MM.1S (cell line): ENCODE measurements at regions not wholly inside any gene's neighbourhood (a gene's known extent, or its start where the extent isn't known, plus 50 kb on each side); places are given as distances from the start of the nearest gene placed in this dataset.

Experiments used
- DNase-seq: peaks from one replicate; pipeline ENCODE4 v3.0.0-alpha.2; 2015
- H2AFZ ChIP-seq: fragments of 300-600 bp; sonication (generic); 2 replicates; pipeline ENCODE4 v1.6.0; 2016; ENCODE audit warnings: antibody characterized with exemption, low read length
- H3F3A ChIP-seq: fragments of 300-600 bp; sonication (generic); 2 replicates; pipeline ENCODE4 v1.6.1; 2016; ENCODE audit warnings: mild to moderate bottlenecking, antibody characterized with exemption, low read length, moderate library complexity, mixed read lengths; ENCODE audit not compliant: insufficient read depth
- H3K27ac ChIP-seq: fragments of 300-600 bp; sonication (generic); 2 replicates; pipeline ENCODE4 v1.5.1; 2016; ENCODE audit warnings: mild to moderate bottlenecking, low read length
- H3K27me3 ChIP-seq: fragments of 300-600 bp; sonication (generic); replicated peaks from 2 replicates; pipeline ENCODE4 v1.6.0; 2016; ENCODE audit warnings: low read length; ENCODE audit not compliant: insufficient read depth
- H3K36me3 ChIP-seq: fragments of 300-600 bp; sonication (generic); replicated peaks from 2 replicates; pipeline ENCODE4 v1.6.1; 2016; ENCODE audit warnings: mild to moderate bottlenecking, low read length, mixed read lengths; ENCODE audit not compliant: insufficient read depth
- H3K4me1 ChIP-seq: fragments of 300-600 bp; sonication (generic); 2 replicates; pipeline ENCODE4 v1.6.1; 2016; ENCODE audit warnings: low read length, mixed read lengths
- H3K4me2 ChIP-seq: fragments of 300-600 bp; sonication (generic); 2 replicates; pipeline ENCODE4 v1.6.0; 2016; ENCODE audit warnings: low read depth, low read length
- H3K4me3 ChIP-seq: fragments of 300-600 bp; sonication (generic); 2 replicates; pipeline ENCODE4 v1.5.1; 2016; ENCODE audit warnings: low read length, mixed read lengths
- H3K79me2 ChIP-seq: fragments of 300-600 bp; sonication (generic); 2 replicates; pipeline ENCODE4 v1.6.1; 2016; ENCODE audit warnings: mixed run types, low read length, mixed read lengths
- H3K9ac ChIP-seq: fragments of 300-600 bp; sonication (generic); 2 replicates; pipeline ENCODE4 v1.6.1; 2016; ENCODE audit warnings: low read length, mixed read lengths
- H3K9me2 ChIP-seq: fragments of 300-600 bp; sonication (generic); replicated peaks from 2 replicates; pipeline ENCODE4 v1.6.1; 2016; ENCODE audit warnings: mild to moderate bottlenecking, low read length, mixed read lengths; ENCODE audit not compliant: insufficient read depth
- H3K9me3 ChIP-seq: fragments of 300-600 bp; sonication (generic); replicated peaks from 2 replicates; pipeline ENCODE4 v1.6.1; 2016; ENCODE audit warnings: mild to moderate bottlenecking, low read length, mixed read lengths; ENCODE audit not compliant: insufficient read depth
- H4K20me1 ChIP-seq: fragments of 300-600 bp; sonication (generic); 2 replicates; pipeline ENCODE4 v1.6.1; 2016; ENCODE audit warnings: mild to moderate bottlenecking, low read length, moderate library complexity, mixed read lengths; ENCODE audit not compliant: insufficient read depth
- CTCF ChIP-seq: fragments of 300-600 bp; sonication (generic); IDR thresholded peaks from 2 replicates; pipeline ENCODE4 v1.5.1; 2016; ENCODE audit warnings: antibody characterized with exemption, low read length, mixed read lengths
- EZH2 ChIP-seq: fragments of 300-600 bp; sonication (generic); optimal IDR thresholded peaks from 2 replicates; pipeline ENCODE3; 2017; ENCODE audit warnings: low read depth, mild to moderate bottlenecking, antibody characterized with exemption, low read length, mixed read lengths
- EZH2phosphoT487 ChIP-seq: fragments of 300-600 bp; sonication (generic); IDR thresholded peaks from 2 replicates; pipeline ENCODE4 v1.6.1; 2018; ENCODE audit warnings: antibody characterized with exemption, low read length

GRCh38 chr2:566379-567313, 110.6 kb downstream of the TMEM18 start:
- no peak overlapping the region for H3K9ac ChIP-seq
- no peak for TF ChIP-seq CTCF
- TF ChIP-seq EZH2phosphoT487: no peak
- no peak for TF ChIP-seq EZH2
- H3K4me2 ChIP-seq: no peak overlapping the region

GRCh38 chr2:564471-565181, 112.6 kb downstream of the TMEM18 start:
- Histone ChIP-seq H3K9me3 (no peaks in the 10 kb centered on the region), H3K4me1 (no peaks in the 10 kb centered on the region), H3K4me3 (no peak overlapping the region), H3K79me2 (no peaks in the 10 kb centered on the region), H3K27ac (no peak overlapping the region), H3K36me3 (no peaks in the 10 kb centered on the region), H4K20me1 (no peaks in the 10 kb centered on the region), H2AFZ (no peak overlapping the region), H3K4me2 (no peak overlapping the region), H3F3A (no peaks in the 10 kb centered on the region), H3K9ac (no peak overlapping the region), H3K9me2 (no peaks in the 10 kb centered on the region), H3K27me3 (peaks cover 3% of the 10 kb centered on the region; the same call in 1 of the 2 replicates)
- DNase-seq: no peak
- no peak for TF ChIP-seq EZH2
- TF ChIP-seq EZH2phosphoT487: no peak
- no peak for TF ChIP-seq CTCF

More at GRCh38 chr2:566379-567313, 110.6 kb downstream of the TMEM18 start:
- DNase-seq: no peak
- no peak overlapping the region for H3K4me3 ChIP-seq
- no peaks in the 10 kb centered on the region for H3K79me2 ChIP-seq
- H3K36me3 ChIP-seq: no peaks in the 10 kb centered on the region
- no peak overlapping the region for H2AFZ ChIP-seq
- H4K20me1 ChIP-seq: no peaks in the 10 kb centered on the region
- H3K27me3 ChIP-seq: peaks cover 3% of the 10 kb centered on the region; the same call in 1 of the 2 replicates
- H3K9me3 ChIP-seq: no peaks in the 10 kb centered on the region
- no peaks in the 10 kb centered on the region for H3K9me2 ChIP-seq
- no peaks in the 10 kb centered on the region for H3K4me1 ChIP-seq
- no peaks in the 10 kb centered on the region for H3F3A ChIP-seq
- H3K27ac ChIP-seq: no peak overlapping the region

GRCh38 chr2:563512-563911, 113.7 kb downstream of the TMEM18 start:
- H3K79me2 ChIP-seq: no peaks in the 10 kb centered on the region
- TF ChIP-seq EZH2 (no peak), CTCF (no peak), EZH2phosphoT487 (no peak)
- DNase-seq: no peak

More at GRCh38 chr2:563512-563911, 113.7 kb downstream of the TMEM18 start:
- H3K4me2 ChIP-seq: no peak overlapping the region
- no peak overlapping the region for H3K9ac ChIP-seq
- H3K27ac ChIP-seq: no peak overlapping the region
- H3K36me3 ChIP-seq: no peaks in the 10 kb centered on the region
- H3K9me3 ChIP-seq: no peaks in the 10 kb centered on the region
- H4K20me1 ChIP-seq: no peaks in the 10 kb centered on the region
- H3K27me3 ChIP-seq: peaks cover 1% of the 10 kb centered on the region; the same call in 1 of the 2 replicates
- no peak overlapping the region for H2AFZ ChIP-seq
- H3F3A ChIP-seq: no peaks in the 10 kb centered on the region
- H3K4me3 ChIP-seq: no peak overlapping the region
- no peaks in the 10 kb centered on the region for H3K4me1 ChIP-seq
- H3K9me2 ChIP-seq: no peaks in the 10 kb centered on the region
